ENCODE measurements at regions not wholly inside any gene's neighbourhood (a gene's known extent, or its start where the extent isn't known, plus 50 kb on each side); places are given as distances from the start of the nearest gene placed in this dataset.

DNA sequence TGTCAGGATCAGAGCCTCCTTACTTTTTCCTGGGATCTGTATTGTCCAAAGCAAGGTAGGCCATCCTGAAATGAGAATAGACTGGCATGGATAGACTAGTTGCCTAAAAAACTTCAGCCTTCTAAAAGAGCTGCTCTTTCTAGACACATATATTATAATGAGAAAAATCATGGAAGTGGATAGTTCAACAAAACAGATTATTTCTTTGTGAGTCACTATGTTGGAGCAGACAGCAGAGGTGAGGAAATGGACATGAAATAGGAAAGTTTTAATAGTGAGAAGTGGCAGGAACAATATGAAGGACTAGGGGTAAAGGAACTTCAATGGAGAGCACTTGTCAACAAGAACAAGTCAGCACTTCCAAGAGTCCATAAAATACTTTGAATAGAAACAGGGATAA lies 101.9 kb upstream of the ANO3 start:
- TF ChIP-seq, protein P1, sequence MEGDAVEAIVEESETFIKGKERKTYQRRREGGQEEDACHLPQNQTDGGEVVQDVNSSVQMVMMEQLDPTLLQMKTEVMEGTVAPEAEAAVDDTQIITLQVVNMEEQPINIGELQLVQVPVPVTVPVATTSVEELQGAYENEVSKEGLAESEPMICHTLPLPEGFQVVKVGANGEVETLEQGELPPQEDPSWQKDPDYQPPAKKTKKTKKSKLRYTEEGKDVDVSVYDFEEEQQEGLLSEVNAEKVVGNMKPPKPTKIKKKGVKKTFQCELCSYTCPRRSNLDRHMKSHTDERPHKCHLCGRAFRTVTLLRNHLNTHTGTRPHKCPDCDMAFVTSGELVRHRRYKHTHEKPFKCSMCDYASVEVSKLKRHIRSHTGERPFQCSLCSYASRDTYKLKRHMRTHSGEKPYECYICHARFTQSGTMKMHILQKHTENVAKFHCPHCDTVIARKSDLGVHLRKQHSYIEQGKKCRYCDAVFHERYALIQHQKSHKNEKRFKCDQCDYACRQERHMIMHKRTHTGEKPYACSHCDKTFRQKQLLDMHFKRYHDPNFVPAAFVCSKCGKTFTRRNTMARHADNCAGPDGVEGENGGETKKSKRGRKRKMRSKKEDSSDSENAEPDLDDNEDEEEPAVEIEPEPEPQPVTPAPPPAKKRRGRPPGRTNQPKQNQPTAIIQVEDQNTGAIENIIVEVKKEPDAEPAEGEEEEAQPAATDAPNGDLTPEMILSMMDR (IDR thresholded peaks at IDR 0.05), result no peak
- no peak for TF ChIP-seq POLR2AphosphoS5 (IDR thresholded peaks at IDR 0.05; ENCODE audit: low read depth, low read length)
- TF ChIP-seq, protein P2, sequence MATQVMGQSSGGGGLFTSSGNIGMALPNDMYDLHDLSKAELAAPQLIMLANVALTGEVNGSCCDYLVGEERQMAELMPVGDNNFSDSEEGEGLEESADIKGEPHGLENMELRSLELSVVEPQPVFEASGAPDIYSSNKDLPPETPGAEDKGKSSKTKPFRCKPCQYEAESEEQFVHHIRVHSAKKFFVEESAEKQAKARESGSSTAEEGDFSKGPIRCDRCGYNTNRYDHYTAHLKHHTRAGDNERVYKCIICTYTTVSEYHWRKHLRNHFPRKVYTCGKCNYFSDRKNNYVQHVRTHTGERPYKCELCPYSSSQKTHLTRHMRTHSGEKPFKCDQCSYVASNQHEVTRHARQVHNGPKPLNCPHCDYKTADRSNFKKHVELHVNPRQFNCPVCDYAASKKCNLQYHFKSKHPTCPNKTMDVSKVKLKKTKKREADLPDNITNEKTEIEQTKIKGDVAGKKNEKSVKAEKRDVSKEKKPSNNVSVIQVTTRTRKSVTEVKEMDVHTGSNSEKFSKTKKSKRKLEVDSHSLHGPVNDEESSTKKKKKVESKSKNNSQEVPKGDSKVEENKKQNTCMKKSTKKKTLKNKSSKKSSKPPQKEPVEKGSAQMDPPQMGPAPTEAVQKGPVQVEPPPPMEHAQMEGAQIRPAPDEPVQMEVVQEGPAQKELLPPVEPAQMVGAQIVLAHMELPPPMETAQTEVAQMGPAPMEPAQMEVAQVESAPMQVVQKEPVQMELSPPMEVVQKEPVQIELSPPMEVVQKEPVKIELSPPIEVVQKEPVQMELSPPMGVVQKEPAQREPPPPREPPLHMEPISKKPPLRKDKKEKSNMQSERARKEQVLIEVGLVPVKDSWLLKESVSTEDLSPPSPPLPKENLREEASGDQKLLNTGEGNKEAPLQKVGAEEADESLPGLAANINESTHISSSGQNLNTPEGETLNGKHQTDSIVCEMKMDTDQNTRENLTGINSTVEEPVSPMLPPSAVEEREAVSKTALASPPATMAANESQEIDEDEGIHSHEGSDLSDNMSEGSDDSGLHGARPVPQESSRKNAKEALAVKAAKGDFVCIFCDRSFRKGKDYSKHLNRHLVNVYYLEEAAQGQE (IDR thresholded peaks at IDR 0.05; ENCODE audit: insufficient read depth in 1 of 2, low read depth in 2 of 2, low read length in 1 of 2), result no peak
